ENCODE measurements at regions not wholly inside any gene's neighbourhood (a gene's known extent, or its start where the extent isn't known, plus 50 kb on each side); places are given as distances from the start of the nearest gene placed in this dataset.

- Mint-ChIP-seq H3K9me3 (peaks cover 24% of the 10 kb centered on the region), H3K27ac (no peak overlapping the region), H3K4me1 (no peaks in the 10 kb centered on the region), H3K27me3 (peaks cover 16% of the 10 kb centered on the region), H3K4me3 (no peak overlapping the region), H3K36me3 (ENCODE audit: low read depth) (peaks cover 1% of the 10 kb centered on the region)
- DNase-seq, result no peak
- ATAC-seq, result no peak
Observed at GRCh38 chr6:3601570-3601969, 144.7 kb upstream of the SLC22A23 start.

GRCh38 chr6:3597500-3598064 lies 140.7 kb upstream of the SLC22A23 start:
- DNase-seq (no peak), ATAC-seq (no peak)
- Mint-ChIP-seq H3K4me1 (no peaks in the 10 kb centered on the region), H3K4me3 (no peak overlapping the region), H3K27me3 (peaks cover 18% of the 10 kb centered on the region), H3K27ac (no peak overlapping the region), H3K36me3 (ENCODE audit: low read depth) (no peaks in the 10 kb centered on the region), H3K9me3 (peaks cover 22% of the 10 kb centered on the region)

GRCh38 chr6:3596766-3597165 lies 139.9 kb upstream of the SLC22A23 start:
- Mint-ChIP-seq H3K4me1 (no peaks in the 10 kb centered on the region), H3K4me3 (no peak overlapping the region), H3K36me3 (ENCODE audit: low read depth) (no peaks in the 10 kb centered on the region), H3K27me3 (peaks cover 14% of the 10 kb centered on the region), H3K27ac (no peak overlapping the region), H3K9me3 (peaks cover 13% of the 10 kb centered on the region)
- no peak for DNase-seq
- no peak for ATAC-seq

GRCh38 chr6:3594201-3594600 lies 137.4 kb upstream of the SLC22A23 start:
- Mint-ChIP-seq H3K36me3 (ENCODE audit: low read depth) (no peaks in the 10 kb centered on the region), H3K27ac (no peak overlapping the region), H3K27me3 (peaks cover 10% of the 10 kb centered on the region), H3K4me3 (no peak overlapping the region), H3K9me3 (no peaks in the 10 kb centered on the region), H3K4me1 (no peaks in the 10 kb centered on the region)
- no peak for ATAC-seq
- DNase-seq, result no peak

GRCh38 chr6:3593161-3593560 lies 136.3 kb upstream of the SLC22A23 start:
- H3K27me3 Mint-ChIP-seq, result peaks cover 5% of the 10 kb centered on the region
- no peak overlapping the region for H3K27ac Mint-ChIP-seq
- no peak for DNase-seq
- ATAC-seq, result no peak
- H3K36me3 Mint-ChIP-seq (ENCODE audit: low read depth), result no peaks in the 10 kb centered on the region
- no peak overlapping the region for H3K4me3 Mint-ChIP-seq
- no peaks in the 10 kb centered on the region for H3K4me1 Mint-ChIP-seq
- no peaks in the 10 kb centered on the region for H3K9me3 Mint-ChIP-seq

- no peak overlapping the region for H3K27ac Mint-ChIP-seq
- no peak for ATAC-seq
- H3K36me3 Mint-ChIP-seq (ENCODE audit: low read depth), result no peaks in the 10 kb centered on the region
- H3K4me3 Mint-ChIP-seq, result no peak overlapping the region
- peaks cover 5% of the 10 kb centered on the region for H3K27me3 Mint-ChIP-seq
- no peak for DNase-seq
- no peaks in the 10 kb centered on the region for H3K4me1 Mint-ChIP-seq
- H3K9me3 Mint-ChIP-seq, result no peaks in the 10 kb centered on the region
Observed at GRCh38 chr6:3592371-3592941, 135.6 kb upstream of the SLC22A23 start.

DNA sequence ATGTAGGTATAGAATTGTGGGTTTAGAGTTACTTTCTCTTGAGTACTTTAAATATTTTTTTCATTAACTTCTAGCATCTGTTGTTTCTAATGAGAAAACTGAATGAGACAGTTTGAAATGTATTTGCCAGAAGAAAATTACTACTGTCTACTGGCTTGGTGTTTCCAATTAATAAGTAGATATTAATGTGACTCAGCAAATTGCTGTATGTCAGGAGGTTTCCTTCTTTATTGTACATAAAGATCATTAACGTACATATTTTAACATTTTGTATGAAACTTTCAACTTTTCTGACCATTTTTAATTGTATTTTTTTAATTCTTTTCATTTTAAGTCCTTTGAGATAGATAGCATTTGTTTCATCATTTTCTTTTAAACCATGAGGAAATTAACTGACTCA lies 135.1 kb upstream of the SLC22A23 start:
- Mint-ChIP-seq H3K9me3 (peaks cover 1% of the 10 kb centered on the region), H3K27me3 (peaks cover 5% of the 10 kb centered on the region)

GRCh38 chr6:3587660-3588059 lies 130.8 kb upstream of the SLC22A23 start:
- Mint-ChIP-seq H3K27me3 (peaks cover 17% of the 10 kb centered on the region), H3K4me3 (no peak overlapping the region), H3K36me3 (ENCODE audit: low read depth) (no peaks in the 10 kb centered on the region), H3K9me3 (peaks cover 4% of the 10 kb centered on the region), H3K27ac (no peak overlapping the region), H3K4me1 (no peaks in the 10 kb centered on the region)
- no peak for ATAC-seq
- DNase-seq, result no peak

More for the DNA sequence above, 135.1 kb upstream of the SLC22A23 start:
- Mint-ChIP-seq H3K4me1 (no peaks in the 10 kb centered on the region), H3K36me3 (ENCODE audit: low read depth) (no peaks in the 10 kb centered on the region), H3K4me3 (no peak overlapping the region), H3K27ac (no peak overlapping the region)
- ATAC-seq (no peak), DNase-seq (no peak)

DNA sequence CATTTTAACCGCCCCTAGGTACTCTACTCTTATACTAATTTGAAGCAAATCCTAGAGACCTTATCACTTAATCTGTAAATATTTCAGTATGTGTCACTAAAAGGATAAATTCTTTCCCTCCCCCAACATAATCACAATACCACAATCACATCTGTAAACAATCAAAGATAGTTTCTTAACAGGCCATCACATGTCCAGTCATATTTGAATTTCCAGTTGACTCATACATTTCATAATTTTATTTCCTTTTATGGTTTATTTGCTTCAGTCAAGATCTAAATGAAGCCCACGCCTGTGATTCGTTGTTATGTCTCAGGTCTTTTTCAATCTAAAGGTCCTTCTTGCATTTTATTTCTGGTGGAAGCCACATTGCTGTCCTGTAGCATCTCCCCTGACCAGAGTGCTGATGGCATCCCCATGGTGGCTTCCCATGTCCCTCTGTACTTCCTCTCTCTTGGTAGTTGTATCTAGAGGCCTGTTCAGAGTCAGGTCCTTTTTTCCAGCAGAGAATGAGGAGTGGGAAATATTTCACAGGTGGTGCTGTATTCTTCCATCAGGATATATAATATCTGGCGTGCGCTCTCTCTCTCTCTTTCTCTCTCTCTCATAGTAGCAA lies 128.6 kb upstream of the SLC22A23 start:
- DNase-seq, result no peak
- Mint-ChIP-seq H3K9me3 (peaks cover 4% of the 10 kb centered on the region), H3K4me3 (no peak overlapping the region), H3K4me1 (no peaks in the 10 kb centered on the region), H3K36me3 (ENCODE audit: low read depth) (no peaks in the 10 kb centered on the region), H3K27me3 (peaks cover 19% of the 10 kb centered on the region), H3K27ac (no peak overlapping the region)
- ATAC-seq, result no peak

DNA sequence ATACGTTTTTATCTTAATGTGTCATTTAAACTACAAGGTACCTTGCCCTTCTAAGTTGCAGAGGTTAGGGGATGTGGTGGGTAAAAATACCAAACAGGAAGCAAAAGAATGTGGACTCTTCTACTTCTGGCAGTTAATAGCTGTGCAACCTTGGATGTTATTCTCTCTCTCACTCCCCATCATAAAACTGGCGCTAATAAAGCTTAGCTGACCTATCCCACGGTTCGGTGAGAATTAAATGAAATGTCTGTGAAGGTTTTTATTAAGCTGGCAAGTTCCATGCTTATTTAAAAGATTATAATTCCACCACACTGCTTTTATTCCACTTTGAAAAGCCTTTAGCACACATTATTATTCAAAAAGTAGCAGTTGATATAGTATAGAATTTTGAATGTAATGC lies 127.8 kb upstream of the SLC22A23 start:
- no peak overlapping the region for H3K4me3 Mint-ChIP-seq

GRCh38 chr6:3581469-3581868 lies 124.6 kb upstream of the SLC22A23 start:
- DNase-seq, result no peak
- Mint-ChIP-seq H3K4me1 (no peaks in the 10 kb centered on the region), H3K36me3 (ENCODE audit: low read depth) (no peaks in the 10 kb centered on the region), H3K27me3 (peaks cover 19% of the 10 kb centered on the region), H3K4me3 (no peak overlapping the region), H3K27ac (no peak overlapping the region), H3K9me3 (no peaks in the 10 kb centered on the region)
- ATAC-seq, result no peak

More for the DNA sequence above, 127.8 kb upstream of the SLC22A23 start:
- H3K4me1 Mint-ChIP-seq, result no peaks in the 10 kb centered on the region
- H3K27me3 Mint-ChIP-seq, result peaks cover 19% of the 10 kb centered on the region
- DNase-seq (no peak), ATAC-seq (no peak)
- no peaks in the 10 kb centered on the region for H3K36me3 Mint-ChIP-seq (ENCODE audit: low read depth)
- no peak overlapping the region for H3K27ac Mint-ChIP-seq
- H3K9me3 Mint-ChIP-seq, result peaks cover 4% of the 10 kb centered on the region

DNA sequence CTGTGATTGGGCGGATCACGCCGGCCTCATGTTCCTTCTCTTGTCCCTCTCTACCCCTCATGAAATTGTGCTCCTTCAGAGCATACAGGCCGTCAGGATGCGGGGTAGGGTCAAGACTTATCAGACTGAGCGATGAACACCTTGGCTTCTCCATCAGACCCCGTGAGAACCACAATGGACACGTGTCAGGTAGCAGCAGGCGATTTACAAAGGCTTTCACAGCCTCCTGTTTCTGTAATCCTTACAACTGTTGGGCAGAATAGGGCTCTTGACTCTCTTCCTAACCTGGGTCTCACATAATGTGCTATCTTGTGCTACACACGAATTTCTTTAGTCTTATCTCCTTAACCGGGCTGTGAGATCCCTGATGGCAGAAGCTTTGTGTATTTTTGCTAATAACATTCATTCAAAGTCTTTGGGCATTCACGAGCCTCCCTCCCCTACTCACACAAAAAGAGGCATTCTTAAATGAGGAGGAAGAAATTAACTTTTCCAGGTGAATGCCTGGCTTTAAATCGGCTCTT lies 122.9 kb upstream of the SLC22A23 start:
- no peaks in the 10 kb centered on the region for H3K4me1 Mint-ChIP-seq
- peaks cover 14% of the 10 kb centered on the region for H3K27me3 Mint-ChIP-seq
- no peak for DNase-seq
- H3K9me3 Mint-ChIP-seq, result no peaks in the 10 kb centered on the region
- no peaks in the 10 kb centered on the region for H3K36me3 Mint-ChIP-seq (ENCODE audit: low read depth)
- H3K27ac Mint-ChIP-seq, result no peak overlapping the region
- ATAC-seq, result no peak
- no peak overlapping the region for H3K4me3 Mint-ChIP-seq

GRCh38 chr6:3578981-3579380 lies 122.1 kb upstream of the SLC22A23 start:
- no peak for DNase-seq
- no peaks in the 10 kb centered on the region for H3K4me1 Mint-ChIP-seq
- no peak overlapping the region for H3K27ac Mint-ChIP-seq
- no peak for ATAC-seq
- no peak overlapping the region for H3K4me3 Mint-ChIP-seq
- peaks cover 14% of the 10 kb centered on the region for H3K27me3 Mint-ChIP-seq
- H3K9me3 Mint-ChIP-seq, result no peaks in the 10 kb centered on the region
- H3K36me3 Mint-ChIP-seq (ENCODE audit: low read depth), result no peaks in the 10 kb centered on the region

GRCh38 chr6:3577517-3577916 lies 120.7 kb upstream of the SLC22A23 start:
- Mint-ChIP-seq H3K27ac (no peak overlapping the region), H3K4me1 (no peaks in the 10 kb centered on the region), H3K4me3 (no peak overlapping the region), H3K9me3 (no peaks in the 10 kb centered on the region), H3K27me3 (peaks cover 4% of the 10 kb centered on the region), H3K36me3 (ENCODE audit: low read depth) (no peaks in the 10 kb centered on the region)
- DNase-seq (no peak), ATAC-seq (no peak)

- ATAC-seq, result no peak
- Mint-ChIP-seq H3K27ac (no peak overlapping the region), H3K36me3 (ENCODE audit: low read depth) (no peaks in the 10 kb centered on the region)
Observed at GRCh38 chr6:3575701-3576100, 118.9 kb upstream of the SLC22A23 start.

More at GRCh38 chr6:3575701-3576100, 118.9 kb upstream of the SLC22A23 start:
- no peak overlapping the region for H3K4me3 Mint-ChIP-seq
- DNase-seq, result no peak
- no peaks in the 10 kb centered on the region for H3K4me1 Mint-ChIP-seq
- H3K27me3 Mint-ChIP-seq, result peaks cover 1% of the 10 kb centered on the region
- no peaks in the 10 kb centered on the region for H3K9me3 Mint-ChIP-seq
